DMS53 treated with DMSO at 0.1 percent for 48 hours (cell line): ENCODE measurements at regions not wholly inside any gene's neighbourhood (a gene's known extent, or its start where the extent isn't known, plus 50 kb on each side); places are given as distances from the start of the nearest gene placed in this dataset.

Source experiments
- DNase-seq: peaks from one replicate; lab custom pipeline; 2025; ENCODE audit not compliant: unreplicated experiment; lab: John Stamatoyannopoulos, UW

GRCh38 chr10:78933828-78934531 lies 134.8 kb upstream of the ZMIZ1 start:
- no peak for DNase-seq

GRCh38 chr10:78934532-78934898 lies 134.3 kb upstream of the ZMIZ1 start:
- DNase-seq, result no peak

GRCh38 chr10:78934994-78935602 lies 133.7 kb upstream of the ZMIZ1 start:
- no peak for DNase-seq

- DNase-seq, result no peak
Observed at GRCh38 chr10:78935697-78936407, 132.9 kb upstream of the ZMIZ1 start.

GRCh38 chr10:78936412-78937342 lies 132.1 kb upstream of the ZMIZ1 start:
- DNase-seq, result no peak

GRCh38 chr10:78937393-78937792 lies 131.4 kb upstream of the ZMIZ1 start:
- no peak for DNase-seq

- no peak for DNase-seq
Observed at GRCh38 chr10:78937800-78938694, 130.7 kb upstream of the ZMIZ1 start.

GRCh38 chr10:78938695-78939672 lies 129.8 kb upstream of the ZMIZ1 start:
- DNase-seq, result no peak

GRCh38 chr10:78942091-78942501 lies 126.7 kb upstream of the ZMIZ1 start:
- DNase-seq, result no peak

- no peak for DNase-seq
Observed at GRCh38 chr10:78944723-78945312, 123.9 kb upstream of the ZMIZ1 start.

GRCh38 chr10:78945838-78946237 lies 122.9 kb upstream of the ZMIZ1 start:
- DNase-seq, result no peak

GRCh38 chr10:78947226-78947625 lies 121.5 kb upstream of the ZMIZ1 start:
- no peak for DNase-seq

- no peak for DNase-seq
Observed at GRCh38 chr10:78947733-78948132, 121.0 kb upstream of the ZMIZ1 start.

- no peak for DNase-seq
Observed at GRCh38 chr10:78948621-78949030, 120.1 kb upstream of the ZMIZ1 start.

- DNase-seq, result no peak
Observed at GRCh38 chr10:78950656-78951587, 117.8 kb upstream of the ZMIZ1 start.

GRCh38 chr10:78952030-78952429 lies 116.7 kb upstream of the ZMIZ1 start:
- DNase-seq, result no peak

GRCh38 chr10:78952686-78953085 lies 116.1 kb upstream of the ZMIZ1 start:
- DNase-seq, result no peak
